Colon (tissue), 2 donors: ENCODE measurements at regions not wholly inside any gene's neighbourhood (a gene's known extent, or its start where the extent isn't known, plus 50 kb on each side); places are given as distances from the start of the nearest gene placed in this dataset.
"Not testable (repeated sequence)": the region's sequence is repeated elsewhere in the genome, so short reads cannot be mapped to it uniquely, and the experiment has no call there.

Experiments
- FAIRE-seq: peaks from 2 replicates; lab custom pipeline; 2012; peaks lifted over from hg19 to GRCh38; lab: Jason Lieb, UNC
- donor health status: control.
- donor health status: control.

DNA sequence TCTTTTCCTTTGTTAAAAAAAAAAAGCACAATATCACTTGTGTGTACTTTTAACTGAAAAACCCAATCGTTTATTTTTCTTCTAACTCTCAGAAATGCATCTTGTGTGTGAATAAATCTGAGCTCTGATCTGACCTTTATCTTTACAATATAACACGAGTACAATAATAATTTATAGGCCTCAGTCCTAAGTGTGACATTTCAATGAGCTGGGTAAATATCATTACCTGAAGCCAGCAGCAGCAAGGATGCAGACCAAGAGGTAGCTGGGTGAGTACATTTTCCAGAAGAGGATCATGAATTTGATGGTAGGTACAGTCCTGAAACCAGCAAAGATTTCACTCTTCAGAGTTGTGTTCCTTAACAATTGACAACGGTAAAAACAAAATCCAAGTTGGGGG lies 264.0 kb upstream of the KIF2A start:
- no peak for FAIRE-seq

DNA sequence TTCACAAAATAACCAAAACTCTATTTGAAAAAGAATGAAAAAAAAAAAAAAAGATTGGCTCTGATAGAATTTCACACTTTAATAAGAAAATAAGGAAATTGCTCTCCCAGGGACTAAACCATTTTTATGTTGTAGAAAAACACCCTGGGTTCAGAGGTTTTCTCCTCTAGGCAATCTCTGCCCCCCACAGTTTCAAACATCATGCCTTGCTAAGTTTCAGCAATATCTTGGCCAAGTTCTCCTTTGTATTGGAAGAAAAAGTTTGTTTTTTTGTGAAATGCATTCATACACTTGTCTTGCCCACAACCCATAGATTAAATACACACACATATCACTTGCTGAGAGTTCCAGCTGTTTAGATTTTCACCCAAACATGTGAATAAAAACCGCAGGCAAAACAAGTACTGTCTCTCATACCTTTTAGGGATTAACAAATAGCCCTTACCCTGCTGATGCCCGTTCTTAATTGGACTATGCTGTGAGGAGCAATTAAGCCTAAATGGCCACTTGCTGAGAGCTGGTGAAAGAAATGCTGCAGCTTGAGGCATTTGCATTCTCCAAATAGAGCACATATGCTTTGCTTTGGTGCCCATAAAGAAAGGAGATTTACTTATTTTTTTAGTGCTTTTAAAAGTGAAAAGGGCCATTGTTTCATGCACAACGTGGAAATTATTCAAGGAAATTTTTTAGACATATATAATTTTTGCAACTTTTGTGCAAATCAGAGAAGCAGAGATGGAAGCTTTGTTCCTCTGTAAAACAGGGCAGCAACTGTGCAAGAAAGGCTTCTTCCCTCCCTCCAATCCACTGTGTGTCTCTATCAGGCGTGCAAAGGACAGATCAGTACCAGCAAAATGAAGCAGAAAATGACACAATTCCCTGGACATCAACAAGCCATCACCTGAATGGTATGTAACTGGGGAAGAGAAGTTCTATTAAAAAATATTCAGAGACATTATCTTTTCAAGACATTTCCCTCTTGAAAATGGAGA lies 262.4 kb upstream of the KIF2A start:
- no peak for FAIRE-seq

DNA sequence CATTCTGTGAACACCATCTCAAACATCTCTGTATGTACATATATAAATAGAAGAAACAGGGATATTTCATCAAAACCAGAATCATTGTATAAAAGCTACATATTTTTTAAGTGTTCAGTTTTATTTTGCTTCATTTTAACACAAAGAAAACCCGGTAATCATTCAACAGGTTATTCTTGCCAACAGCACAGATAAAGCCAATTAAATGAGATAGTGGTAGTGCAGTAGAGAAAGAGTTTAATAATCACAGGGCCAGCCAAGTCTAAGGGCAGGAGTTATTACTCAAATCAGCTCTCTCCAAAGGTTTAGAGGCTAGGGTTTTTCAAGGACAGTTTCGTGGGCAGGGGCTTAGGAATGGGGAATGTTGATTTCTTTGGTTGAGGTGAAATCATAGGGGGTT lies 261.0 kb upstream of the KIF2A start:
- no peak for FAIRE-seq

DNA sequence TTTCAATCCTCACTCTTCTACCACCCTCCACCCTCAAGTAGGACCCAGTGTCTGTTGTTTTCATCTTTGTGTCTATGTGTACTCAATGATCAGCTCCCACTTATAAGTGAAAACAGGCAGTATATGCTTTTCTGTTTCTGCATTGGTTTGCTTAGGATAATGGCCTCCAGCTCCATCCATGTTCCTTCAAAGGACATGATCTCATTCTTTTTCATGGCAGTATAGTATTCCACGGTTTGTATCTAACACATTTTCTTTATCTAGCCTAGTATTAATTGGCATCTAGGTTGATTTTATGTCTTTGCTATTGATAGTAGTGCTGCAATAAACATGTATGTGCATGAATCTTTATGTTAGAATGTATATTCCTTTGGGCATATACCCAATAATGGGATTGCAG lies 259.8 kb upstream of the KIF2A start:
- no peak for FAIRE-seq

DNA sequence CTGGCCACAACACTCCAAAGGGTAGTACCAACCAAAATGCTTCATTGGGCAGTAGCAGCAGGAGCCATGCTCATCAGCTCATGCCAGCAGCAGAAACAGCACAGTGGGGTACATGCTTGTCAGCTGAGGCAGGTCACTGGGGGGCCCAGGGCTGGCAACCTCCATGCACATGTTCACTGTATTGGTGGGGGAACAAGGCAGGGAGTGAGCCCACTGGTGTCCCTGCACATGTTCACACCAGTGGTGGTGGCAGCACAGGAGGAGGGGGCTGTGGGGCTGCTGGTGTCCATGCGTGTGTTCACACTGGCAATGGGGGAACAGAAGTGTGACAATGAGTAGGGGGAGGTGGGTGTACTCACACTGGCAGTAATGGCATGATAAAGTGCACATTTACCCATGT lies 254.3 kb upstream of the KIF2A start:
- no peak for FAIRE-seq

DNA sequence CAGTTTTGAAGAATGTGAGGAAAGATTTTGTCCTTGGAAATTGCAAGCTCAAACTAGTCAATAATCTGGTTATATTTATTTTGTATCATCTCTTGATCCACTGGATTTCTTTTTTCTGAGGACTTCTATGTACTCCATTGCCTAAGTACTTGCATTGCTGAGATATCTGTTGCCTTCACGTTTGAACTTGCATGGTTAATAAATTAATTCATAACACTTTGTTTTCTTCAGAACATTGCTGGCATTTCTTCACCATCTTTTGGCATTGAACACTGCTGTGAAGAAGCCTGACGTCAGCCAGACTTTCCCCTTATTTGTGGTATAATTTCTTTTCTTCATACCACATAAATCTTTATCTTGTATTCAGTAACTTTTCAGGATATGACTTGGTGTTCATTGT lies 246.0 kb upstream of the KIF2A start:
- FAIRE-seq, result no peak

DNA sequence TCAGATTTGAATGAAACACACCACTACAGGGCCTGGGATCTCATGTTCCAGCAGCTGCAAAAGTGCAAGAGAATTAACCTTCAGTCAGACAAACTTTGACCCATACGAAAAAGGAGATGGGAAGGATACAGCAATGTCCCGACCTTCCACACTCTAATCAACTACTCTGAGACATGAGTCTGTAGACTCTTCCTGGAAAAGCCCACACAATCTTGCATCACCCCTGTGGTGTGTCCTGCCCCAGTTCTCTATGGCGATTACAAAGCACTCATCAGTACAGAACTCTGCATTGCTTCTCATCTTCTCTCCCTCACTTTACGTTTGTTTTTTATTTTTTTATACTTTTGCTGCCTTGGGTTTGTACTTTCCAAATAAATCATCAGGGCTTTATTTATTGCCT lies 241.0 kb upstream of the KIF2A start:
- FAIRE-seq, result no peak

DNA sequence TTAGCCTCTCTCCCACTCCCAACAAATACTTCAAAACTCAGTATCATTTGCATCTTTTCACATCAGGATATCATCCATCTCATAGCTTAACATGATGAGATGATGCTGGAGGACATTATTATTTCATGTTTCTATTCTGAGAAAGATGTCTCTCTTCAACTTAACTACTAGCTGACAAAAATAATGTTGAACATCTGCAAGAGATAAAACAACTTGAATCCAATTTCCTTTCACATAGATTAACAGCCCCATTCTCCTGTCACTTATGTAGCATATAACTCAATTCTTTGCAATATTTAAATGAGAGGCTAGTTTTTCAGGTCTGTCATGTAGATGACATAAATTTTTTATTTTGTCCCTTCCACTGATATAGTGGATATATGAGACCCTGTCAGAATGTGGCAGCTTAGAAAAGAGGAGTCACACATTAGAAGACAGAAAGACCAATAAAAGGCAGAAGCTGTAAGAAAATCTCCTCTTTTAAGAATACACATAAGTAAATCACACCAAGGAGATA lies 239.2 kb upstream of the KIF2A start:
- no peak for FAIRE-seq

DNA sequence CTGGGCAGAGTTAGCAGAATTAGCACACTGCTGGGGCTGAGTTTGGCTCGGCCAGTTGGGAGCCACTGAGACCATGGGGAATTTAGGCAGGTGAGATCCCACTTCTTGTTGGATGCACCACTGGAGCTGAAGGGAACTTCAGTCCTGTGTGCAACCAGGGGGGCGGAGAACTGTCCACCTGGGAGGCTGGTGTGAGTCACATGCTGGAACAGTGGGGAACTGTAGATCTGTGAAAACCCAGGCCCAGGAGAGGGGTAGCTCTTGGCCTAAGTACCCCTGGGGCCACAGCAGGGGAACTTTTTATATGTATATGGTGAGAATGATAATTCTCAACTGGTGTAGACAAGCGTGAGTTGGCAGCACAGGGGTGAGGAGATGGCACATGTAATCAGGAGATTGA lies 237.5 kb upstream of the KIF2A start:
- FAIRE-seq, result no peak

DNA sequence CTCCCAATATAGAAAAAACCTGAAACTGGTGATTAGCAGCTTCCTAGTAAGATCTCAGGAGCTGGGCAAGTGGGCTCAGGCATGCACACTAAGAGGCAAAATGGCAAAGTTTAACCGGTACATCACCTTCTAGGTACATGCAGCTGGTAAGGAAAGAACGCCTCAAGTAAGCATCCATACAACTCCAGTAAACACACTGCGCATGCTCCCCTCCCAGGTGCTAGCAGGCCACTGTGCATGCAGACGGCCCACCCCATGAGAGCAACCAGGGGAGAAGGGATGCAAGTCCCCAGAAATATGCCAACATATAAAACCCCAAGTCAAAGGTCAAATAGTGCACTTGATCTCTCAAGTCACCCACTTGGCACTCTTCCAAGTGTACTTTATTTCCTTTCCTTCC lies 228.6 kb upstream of the KIF2A start:
- FAIRE-seq, result no peak

DNA sequence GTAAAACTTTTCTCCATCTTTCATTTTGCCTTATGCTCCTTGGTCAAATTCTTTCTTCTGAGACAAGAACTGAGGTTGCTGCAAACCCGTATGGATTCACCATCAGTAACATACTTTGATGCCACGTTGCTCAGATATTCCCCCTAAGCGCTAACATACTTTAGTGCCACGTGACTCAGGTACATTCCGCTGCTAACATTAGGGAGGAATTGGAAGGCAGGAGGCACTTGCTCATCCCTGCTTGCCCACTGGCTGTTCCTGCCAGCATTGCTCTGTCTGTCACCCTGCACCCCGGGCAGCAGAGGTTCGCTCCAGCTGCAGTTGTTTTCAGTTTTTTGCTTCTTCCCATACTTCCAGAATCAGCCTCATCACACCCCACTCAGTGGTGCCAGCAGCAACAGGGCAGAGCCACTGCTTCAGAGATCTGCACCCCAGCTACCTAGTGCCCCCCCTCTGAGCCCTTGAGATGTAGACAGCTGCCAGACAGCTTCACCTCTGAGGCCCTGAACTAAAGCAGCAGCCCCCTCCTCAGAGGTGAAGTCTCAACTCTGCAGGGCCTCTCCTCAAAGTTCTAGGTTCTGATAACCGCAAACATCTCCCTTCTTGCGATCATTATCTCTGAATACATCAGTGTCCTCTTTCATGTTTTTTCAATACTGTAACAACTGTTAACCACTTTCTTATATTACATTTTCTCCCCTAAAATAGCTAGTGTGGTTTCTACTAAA lies 228.0 kb upstream of the KIF2A start:
- FAIRE-seq, result no peak

DNA sequence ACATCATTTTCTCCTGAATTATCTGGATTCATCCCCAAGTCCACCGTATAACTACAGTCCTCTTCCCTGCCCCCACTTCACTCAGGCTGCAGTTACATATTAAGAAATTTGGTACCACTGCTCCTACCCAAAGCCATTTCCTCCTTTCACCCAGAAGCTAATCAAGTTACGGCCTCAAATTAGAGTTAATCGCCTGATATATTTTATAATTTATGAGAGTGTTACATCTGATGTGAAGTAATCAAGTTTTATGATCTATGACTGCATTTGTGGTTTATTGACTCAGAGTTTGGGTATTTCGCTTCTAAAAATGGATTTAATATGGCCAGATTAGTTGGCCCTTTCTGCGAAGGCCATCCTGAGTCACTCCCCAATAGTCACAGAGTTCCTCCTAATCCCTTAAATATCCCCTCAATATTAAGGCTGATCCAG lies 223.6 kb upstream of the KIF2A start:
- FAIRE-seq, result no peak

DNA sequence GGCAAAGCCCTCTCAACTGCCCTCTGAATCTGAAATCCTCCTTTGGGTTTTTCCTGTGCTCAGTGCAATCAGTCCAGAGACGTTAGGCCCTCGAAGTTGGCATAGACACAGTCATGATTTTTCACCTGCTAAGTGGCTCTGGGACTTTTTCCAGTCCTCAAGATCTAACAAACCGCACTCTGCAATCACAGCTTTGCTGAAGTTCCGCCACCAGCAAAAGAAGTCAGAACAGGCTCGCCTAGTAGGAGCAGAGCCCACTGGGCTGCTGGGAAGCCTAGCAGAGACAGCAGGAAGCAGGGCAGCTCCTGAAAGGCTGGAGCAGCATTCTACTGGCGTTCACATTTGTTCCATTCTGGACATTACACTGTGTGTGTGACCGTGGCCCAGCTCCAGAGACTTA lies 222.8 kb upstream of the KIF2A start:
- no peak for FAIRE-seq

DNA sequence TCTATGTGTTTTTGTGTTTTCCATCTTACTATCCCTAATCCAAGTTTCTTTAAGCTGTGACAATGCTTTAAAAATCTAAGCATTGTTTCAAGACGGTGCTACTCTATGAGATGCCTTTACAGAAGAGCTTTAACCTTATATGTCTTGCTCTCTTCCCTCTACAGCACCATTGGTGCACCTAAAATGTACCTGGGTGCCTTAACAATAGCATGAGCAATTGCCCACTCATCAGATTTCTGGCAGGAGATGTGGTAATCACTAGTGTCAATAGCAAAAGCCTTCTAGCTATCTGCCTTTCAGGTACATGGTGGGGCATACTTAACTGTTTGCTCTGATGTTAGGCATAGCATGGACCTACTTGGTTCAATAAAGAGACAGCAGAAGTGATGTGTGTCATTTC lies 222.3 kb upstream of the KIF2A start:
- FAIRE-seq, result no peak

DNA sequence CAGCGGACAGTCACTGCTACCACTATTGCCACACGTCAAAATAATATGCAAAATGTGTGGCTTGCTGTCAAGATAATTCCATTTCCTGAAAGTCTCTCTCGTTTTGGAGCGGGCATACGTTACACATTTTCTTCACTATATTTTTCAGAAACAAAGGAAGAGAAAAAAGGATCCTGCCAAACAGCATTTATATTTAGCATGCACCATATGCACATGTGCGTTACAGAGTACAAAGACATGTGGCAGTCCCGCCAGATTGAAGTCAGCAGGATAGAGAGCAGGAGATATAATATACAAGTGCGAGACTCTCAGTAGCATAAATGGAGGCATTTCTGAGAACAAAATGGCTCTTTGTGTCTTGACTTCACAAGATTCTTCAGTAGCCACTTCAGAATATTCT lies 221.6 kb upstream of the KIF2A start:
- no peak for FAIRE-seq

DNA sequence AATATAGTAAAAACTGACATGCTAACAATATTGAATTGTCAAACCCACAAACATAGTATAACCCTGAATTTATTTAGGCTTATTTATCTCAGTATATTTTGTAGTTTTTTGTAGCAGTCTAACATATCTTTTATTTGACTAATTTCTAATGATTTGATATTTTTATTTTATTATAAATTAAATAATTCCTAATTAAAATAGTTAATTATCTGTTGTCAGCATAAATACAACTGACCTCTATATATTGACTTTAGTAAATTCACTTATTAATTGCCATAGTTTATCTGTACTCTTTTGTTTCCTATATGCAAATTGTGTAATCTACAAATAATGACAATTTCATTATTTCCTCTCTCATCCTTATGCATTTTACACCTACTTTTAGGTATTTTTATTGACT lies 215.1 kb upstream of the KIF2A start:
- FAIRE-seq, result no peak

DNA sequence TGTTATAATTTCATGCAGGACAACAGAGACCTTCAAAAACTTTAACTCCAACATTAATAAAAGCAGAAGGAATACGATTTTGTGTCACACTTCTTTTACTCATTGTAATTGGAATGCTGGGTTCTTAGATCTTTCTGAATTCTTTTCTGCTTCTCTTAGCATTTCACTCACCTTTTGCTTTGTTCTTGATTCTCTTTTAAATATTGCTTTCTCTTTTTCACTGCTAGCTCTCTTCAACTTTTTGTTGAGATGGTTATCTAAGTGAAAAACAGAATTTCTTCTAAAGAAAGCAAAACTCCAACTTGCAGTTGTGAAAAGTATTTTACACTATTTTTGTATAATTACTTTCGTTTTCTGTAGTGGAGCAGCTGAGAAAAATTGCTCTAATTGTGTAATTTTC lies 212.6 kb upstream of the KIF2A start:
- no peak for FAIRE-seq

DNA sequence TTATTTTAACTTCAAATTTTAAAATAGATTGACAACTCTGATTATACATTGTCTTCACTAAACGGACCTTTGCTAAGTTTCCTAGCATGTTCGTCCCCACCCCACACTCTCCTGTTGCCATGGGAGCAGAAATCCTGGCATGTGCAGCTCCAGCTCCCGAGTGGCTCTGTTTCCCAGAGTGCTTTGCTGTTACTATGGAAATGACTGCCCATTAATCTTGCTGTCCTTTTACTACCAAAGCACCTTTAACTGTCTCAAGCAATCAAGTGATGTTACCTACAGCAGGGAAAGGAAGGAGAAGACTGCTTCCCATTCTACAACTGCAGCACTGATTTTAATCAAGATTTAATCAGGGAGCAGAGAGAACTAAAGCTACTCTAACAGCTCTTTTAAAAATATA lies 212.0 kb upstream of the KIF2A start:
- no peak for FAIRE-seq

DNA sequence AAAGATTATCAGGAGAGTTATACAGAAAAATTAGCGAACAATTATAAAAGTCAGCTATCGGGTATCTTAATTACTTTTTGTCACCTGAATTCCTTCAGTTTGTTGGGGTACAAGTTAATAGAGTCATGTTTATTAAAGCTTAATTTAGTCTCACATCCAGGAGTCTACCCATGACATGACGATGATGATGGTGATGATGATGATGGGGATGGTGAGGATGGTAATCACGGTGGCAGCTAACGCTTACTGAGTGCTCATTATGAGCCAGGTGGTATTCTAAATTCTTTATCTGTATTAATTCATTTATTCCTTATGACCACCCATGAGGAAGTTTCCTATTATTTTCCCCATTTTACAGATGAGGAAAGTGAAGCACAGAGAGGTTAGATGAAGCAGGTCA lies 208.6 kb upstream of the KIF2A start:
- no peak for FAIRE-seq

DNA sequence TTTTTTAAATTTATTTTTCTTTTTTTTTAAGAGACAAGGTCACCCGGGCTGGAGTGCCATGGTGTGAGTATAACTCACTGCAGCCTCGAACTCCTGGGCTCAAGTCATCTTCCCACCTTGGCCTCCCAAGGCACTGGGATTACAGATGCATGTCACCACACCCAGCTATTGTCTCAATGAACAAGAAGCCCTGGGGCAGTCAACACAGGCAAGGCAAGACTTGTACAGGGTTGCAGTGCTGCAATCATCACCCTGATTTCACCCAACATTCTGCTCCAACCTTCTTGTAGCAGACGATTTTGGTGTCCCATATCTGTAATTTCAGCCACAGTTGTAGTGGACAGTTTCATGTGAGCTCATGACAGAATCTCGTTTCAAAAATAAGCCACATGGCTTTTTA lies 205.8 kb upstream of the KIF2A start:
- no peak for FAIRE-seq

DNA sequence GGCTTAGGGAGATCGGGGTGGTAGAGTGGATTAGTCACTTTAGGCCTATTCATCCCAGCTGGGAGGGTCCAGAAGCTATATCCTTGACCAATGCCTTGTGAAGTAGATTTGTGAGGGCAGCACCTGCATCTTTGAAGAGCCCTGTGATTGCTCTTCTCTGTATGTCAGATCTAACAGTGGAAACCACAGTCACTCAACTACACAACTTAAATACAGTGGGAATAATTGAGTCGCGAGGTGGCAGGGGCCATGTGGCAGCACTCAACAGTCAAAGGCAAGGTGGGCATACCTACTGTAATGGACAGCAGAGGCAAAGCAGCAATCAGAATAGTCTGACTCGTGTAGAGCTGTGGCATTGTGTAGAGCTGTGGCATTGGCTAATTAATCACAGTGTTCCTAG lies 202.1 kb upstream of the KIF2A start:
- FAIRE-seq, result not testable (repeated sequence)

DNA sequence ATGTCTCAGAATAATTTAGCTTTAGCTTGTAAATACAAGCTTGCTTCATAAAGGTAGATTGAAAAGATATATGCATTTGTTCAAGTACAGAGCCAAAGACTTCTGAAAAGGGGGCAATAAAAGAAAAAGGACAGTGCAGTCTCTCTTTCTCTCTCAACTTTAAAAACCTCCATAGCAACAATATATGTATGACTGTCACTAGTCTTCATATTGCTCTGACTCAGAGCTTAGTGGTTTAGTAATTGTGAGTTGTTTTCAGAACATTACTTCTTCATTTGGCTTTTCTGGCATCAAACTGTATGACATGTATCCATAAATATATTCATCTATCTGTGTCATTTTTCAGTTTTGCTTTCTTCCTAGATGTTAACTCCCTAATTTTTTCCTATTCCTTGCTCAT lies 194.6 kb upstream of the KIF2A start:
- no peak for FAIRE-seq

DNA sequence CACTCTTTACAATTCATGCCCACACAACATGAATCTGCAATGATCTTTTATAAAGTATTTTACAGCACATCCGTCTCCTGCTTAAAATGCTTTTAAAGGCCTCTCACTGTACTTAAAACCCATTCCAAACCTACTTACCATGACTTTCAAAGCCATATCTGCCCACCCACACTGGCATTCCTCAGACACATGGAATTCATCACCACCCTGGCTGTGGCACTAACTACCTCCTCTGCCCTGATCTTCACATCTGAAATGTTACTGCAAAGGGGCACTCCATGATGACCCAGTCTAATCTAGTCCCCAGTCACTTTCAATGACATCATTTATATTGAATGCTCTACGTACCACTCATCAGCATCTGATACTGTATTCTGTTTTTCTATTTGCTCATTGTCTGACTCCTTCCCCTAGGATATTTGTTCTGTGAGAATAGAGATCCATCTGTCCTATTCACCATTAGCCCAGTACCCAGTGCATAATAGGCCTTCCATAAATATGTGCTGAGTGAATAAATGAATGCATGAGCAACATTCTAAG lies 193.2 kb upstream of the KIF2A start:
- no peak for FAIRE-seq
